22Rv1 (cell line): ENCODE measurements at regions not wholly inside any gene's neighbourhood (a gene's known extent, or its start where the extent isn't known, plus 50 kb on each side); places are given as distances from the start of the nearest gene placed in this dataset.

Experiments
- H3K27ac ChIP-seq: fragments of 450-650 bp; 2 replicates; pipeline ENCODE4 v1.5.1; 2017
- ZFX ChIP-seq: fragments of 450-650 bp; IDR thresholded peaks from 2 replicates; pipeline ENCODE4 v1.6.1; 2017; ENCODE audit warnings: antibody characterized with exemption, borderline replicate concordance
- TF ChIP-seq, protein P1 (sequence below): fragments of 450-650 bp; IDR thresholded peaks from 2 replicates; pipeline ENCODE4 v1.5.1; 2017; ENCODE audit warnings: mild to moderate bottlenecking

DNA sequence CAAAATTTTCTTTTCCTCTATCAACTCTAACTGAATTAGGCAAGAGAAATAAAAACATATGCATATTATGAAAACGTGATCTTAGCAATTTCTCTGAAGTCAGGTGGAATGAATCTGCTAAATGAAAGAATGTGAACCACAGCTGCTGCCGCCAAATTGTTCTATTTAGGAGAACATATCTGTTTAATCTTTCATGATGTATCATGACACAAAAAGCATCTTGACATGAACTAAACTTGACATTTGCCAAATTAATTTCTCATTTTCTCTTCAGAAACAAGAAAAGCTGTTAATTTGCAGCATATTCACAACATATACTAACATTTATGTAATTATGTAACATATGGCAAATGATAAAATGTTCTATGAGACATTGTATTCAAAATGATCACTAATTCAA lies 1237.9 kb downstream of the TECRL start:
- TF ChIP-seq ZFX, result no peak
- no peak overlapping the region for H3K27ac ChIP-seq

DNA sequence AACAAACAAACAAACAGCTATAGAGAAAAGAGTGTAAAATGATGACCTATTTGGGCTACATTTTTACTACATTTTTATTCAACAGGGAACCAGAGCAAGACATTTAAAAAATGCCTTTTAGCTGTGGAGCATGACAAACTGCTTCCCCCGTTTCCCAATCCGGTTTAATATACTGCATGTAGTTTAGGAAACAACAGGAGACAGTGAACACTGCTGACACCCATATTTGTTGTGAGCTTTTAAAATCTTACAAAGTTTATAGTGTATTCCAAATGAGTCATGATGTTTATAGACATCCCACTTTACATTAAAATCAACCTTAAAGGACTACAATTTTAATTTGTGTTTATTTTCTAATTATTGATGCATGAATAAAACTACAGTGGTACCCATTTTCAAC lies 1238.3 kb downstream of the TECRL start:
- TF ChIP-seq, protein P1, sequence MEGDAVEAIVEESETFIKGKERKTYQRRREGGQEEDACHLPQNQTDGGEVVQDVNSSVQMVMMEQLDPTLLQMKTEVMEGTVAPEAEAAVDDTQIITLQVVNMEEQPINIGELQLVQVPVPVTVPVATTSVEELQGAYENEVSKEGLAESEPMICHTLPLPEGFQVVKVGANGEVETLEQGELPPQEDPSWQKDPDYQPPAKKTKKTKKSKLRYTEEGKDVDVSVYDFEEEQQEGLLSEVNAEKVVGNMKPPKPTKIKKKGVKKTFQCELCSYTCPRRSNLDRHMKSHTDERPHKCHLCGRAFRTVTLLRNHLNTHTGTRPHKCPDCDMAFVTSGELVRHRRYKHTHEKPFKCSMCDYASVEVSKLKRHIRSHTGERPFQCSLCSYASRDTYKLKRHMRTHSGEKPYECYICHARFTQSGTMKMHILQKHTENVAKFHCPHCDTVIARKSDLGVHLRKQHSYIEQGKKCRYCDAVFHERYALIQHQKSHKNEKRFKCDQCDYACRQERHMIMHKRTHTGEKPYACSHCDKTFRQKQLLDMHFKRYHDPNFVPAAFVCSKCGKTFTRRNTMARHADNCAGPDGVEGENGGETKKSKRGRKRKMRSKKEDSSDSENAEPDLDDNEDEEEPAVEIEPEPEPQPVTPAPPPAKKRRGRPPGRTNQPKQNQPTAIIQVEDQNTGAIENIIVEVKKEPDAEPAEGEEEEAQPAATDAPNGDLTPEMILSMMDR, result no peak
- TF ChIP-seq ZFX, result no peak
- H3K27ac ChIP-seq, result no peak overlapping the region

DNA sequence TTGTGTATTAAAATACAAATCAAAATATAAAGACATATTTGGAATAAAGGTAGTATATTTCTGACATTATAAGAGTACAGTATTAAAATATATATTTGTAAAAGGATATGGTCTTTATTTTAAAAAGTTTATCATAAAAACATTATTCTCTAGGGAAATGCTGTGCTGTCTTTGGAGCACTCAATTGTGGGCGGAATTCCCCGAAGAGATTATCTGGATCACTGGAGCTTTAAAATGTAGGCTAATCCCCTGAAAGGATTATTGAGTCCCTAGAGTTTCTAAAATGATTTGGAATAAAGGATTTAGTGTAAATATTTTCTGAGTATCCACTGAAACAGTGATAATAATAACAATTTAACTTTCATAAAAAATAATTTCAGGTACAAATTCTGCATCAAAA lies 1239.4 kb downstream of the TECRL start:
- TF ChIP-seq, protein P1, result no peak
- no peak for TF ChIP-seq ZFX
- no peak overlapping the region for H3K27ac ChIP-seq

DNA sequence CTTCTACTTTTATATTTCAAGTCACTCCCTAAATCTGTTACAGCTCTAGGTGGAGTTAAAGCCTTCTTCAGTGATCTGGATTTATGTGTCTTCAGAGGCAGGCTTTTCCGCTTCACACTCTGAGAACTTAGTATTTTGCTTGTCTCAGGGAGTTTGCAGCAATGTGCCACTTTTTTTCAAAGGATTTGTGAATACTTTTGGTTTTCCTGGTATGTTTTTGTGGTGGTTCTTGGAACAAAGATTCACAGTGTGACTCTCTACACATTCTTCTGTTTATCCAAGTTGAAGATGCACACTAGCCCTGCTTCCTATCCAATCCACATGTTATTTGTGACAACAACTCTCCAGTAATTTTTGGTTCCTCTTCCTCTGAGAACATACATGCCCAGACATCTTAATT lies 1253.7 kb downstream of the TECRL start:
- no peak overlapping the region for H3K27ac ChIP-seq
- no peak for TF ChIP-seq ZFX
- TF ChIP-seq, protein P1, result no peak

DNA sequence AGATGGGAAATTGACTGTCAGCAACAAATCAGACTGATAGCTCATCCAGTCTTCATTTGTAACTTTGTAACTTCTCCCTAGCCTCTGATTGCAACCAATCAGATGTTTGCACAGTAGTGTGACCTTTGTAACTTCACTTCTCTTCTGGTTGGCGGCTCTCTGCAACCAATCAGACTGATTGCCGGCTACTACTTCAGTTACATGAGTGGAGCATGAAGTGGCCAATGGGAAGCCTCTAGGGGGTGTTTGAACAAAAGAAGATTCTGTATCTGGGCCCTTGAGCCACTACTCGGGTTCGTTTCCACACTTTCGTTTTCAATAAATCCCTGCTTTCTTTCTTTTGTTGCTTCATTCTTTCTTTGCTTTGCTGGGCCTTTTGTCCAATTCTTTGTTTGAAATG lies 1285.8 kb downstream of the TECRL start:
- H3K27ac ChIP-seq, result no peak overlapping the region
- no peak for TF ChIP-seq ZFX
- TF ChIP-seq, protein P1, result no peak

DNA sequence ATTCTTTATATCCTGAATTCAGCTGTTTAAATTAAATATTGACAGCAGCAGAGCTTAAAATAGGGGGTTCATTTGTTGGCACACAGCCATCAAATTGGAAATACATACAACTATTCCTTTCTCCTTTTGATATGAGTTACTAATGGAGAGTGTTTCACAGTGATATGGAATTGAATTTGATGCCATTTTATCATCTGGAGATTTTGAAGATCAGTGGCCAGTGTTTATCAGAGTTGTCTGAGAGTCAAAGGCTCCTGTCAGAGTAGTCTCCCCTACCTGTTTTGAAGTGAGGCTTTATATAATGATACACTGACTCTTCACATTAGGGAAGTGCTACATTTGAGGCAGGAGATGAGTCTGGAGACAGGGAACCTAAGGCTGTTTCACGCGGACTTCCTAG lies 1286.3 kb downstream of the TECRL start:
- no peak for TF ChIP-seq ZFX
- TF ChIP-seq, protein P1, result no peak
- H3K27ac ChIP-seq, result no peak overlapping the region

DNA sequence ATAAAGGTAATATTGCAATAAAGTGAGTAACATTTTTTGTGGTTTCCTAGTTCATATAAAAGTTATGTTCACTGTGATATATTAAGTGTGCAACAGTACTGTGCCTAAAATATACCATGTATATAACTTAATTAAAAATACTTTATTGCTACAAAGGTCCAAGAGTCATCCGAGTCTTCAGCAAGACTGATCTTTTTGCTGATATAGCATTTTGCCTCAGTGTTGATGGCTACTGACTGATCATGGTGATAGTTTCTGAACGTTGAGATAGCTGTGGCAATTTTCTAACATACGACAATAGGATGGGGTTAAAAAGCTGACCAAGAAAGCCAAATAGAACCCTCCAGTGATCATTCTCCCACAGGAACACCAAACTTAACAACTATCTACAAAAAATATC lies 1302.7 kb downstream of the TECRL start:
- H3K27ac ChIP-seq, result no peak overlapping the region
- TF ChIP-seq, protein P1, result no peak
- TF ChIP-seq ZFX, result no peak

DNA sequence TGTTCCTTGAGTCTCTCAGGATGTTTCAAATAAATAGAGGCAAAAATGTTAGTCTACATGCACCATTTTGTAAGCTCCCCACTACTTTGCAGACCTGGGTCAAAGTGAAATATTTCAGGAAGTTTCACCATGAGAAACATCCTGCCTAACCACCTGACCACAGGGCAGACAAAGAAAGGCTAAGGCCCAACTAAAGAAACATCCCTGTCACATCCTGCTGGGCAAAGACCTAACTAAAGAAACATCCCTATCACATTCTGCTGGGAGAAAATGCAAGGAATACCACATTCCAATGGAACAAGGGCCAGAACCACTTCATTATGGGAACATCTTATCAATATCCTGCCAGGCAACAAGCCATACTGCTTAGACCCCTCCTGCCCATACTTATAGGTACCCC lies 1303.4 kb downstream of the TECRL start:
- no peak for TF ChIP-seq ZFX
- TF ChIP-seq, protein P1, result no peak
- H3K27ac ChIP-seq, result no peak overlapping the region
